H9 (cell line): ENCODE measurements at regions not wholly inside any gene's neighbourhood (a gene's known extent, or its start where the extent isn't known, plus 50 kb on each side); places are given as distances from the start of the nearest gene placed in this dataset.

ENCODE experiments used
- DNase-seq: peaks from one replicate; pipeline ENCODE4 v3.0.0-alpha.2; 2017
- H2AFZ ChIP-seq: one replicate; pipeline ENCODE4 v1.6.1; 2013; ENCODE audit warnings: mild to moderate bottlenecking, low read length, control low read depth, moderate library complexity
- H2AK5ac ChIP-seq: 2 replicates; pipeline ENCODE4 v1.6.1; 2013; ENCODE audit warnings: low read length, control low read depth, mixed read lengths; ENCODE audit not compliant: insufficient read length
- H2BK120ac ChIP-seq: one replicate; pipeline ENCODE4 v1.6.1; 2013; ENCODE audit warnings: low read depth, mild to moderate bottlenecking, low read length, control low read depth, inconsistent platforms; ENCODE audit not compliant: poor library complexity, severe bottlenecking
- H2BK12ac ChIP-seq: 2 replicates; pipeline ENCODE4 v1.6.1; 2013; ENCODE audit warnings: low read length, control low read depth, mixed read lengths, low read depth; ENCODE audit not compliant: insufficient read length
- H2BK15ac ChIP-seq: 2 replicates; pipeline ENCODE4 v1.6.1; 2013; ENCODE audit warnings: low read depth, low read length, control low read depth
- H2BK20ac ChIP-seq: one replicate; pipeline ENCODE4 v1.6.1; 2013; ENCODE audit warnings: low read depth, mild to moderate bottlenecking, low read length, control low read depth, inconsistent platforms; ENCODE audit not compliant: poor library complexity, severe bottlenecking
- H2BK5ac ChIP-seq: 2 replicates; pipeline ENCODE4 v1.6.1; 2013; ENCODE audit warnings: low read length, control low read depth, mixed read lengths; ENCODE audit not compliant: insufficient read length
- H3K14ac ChIP-seq: 2 replicates; pipeline ENCODE4 v1.6.1; 2013; ENCODE audit warnings: low read length, control low read depth; ENCODE audit not compliant: insufficient read depth
- H3K18ac ChIP-seq: 2 replicates; pipeline ENCODE4 v1.6.1; 2013; ENCODE audit warnings: low read depth, mild to moderate bottlenecking, mixed read lengths, low read length, control low read depth; ENCODE audit not compliant: insufficient read length
- H3K23ac ChIP-seq: 2 replicates; pipeline ENCODE4 v1.6.1; 2013; ENCODE audit warnings: low read length, control low read depth, mixed read lengths, low read depth; ENCODE audit not compliant: insufficient read length
- H3K23me2 ChIP-seq: 2 replicates; pipeline ENCODE4 v1.6.1; 2013; ENCODE audit warnings: low read depth, mild to moderate bottlenecking, mixed read lengths, low read length, control low read depth; ENCODE audit not compliant: insufficient read length, poor library complexity, severe bottlenecking
- H3K27ac ChIP-seq: 2 replicates; pipeline ENCODE4 v1.5.1; 2013; ENCODE audit warnings: low read length, control low read depth, mixed read lengths, low read depth; ENCODE audit not compliant: insufficient read length
- H3K27me3 ChIP-seq: 2 replicates; pipeline ENCODE4 v1.6.1; 2013; ENCODE audit warnings: low read length, control low read depth, inconsistent platforms; ENCODE audit not compliant: insufficient read depth
- H3K4ac ChIP-seq: 2 replicates; pipeline ENCODE4 v1.6.1; 2013; ENCODE audit warnings: low read depth, mild to moderate bottlenecking, control low read depth, inconsistent platforms, low read length, moderate library complexity
- H3K4me1 ChIP-seq: 2 replicates; pipeline ENCODE4 v1.6.1; 2013; ENCODE audit warnings: low read length, control low read depth, inconsistent platforms; ENCODE audit not compliant: insufficient read depth
- H3K4me2 ChIP-seq: 2 replicates; pipeline ENCODE4 v1.6.1; 2013; ENCODE audit warnings: low read length, control low read depth, mixed read lengths; ENCODE audit not compliant: insufficient read length, insufficient read depth
- H3K56ac ChIP-seq: 2 replicates; pipeline ENCODE4 v1.6.1; 2013; ENCODE audit warnings: low read depth, mild to moderate bottlenecking, mixed read lengths, low read length, control low read depth; ENCODE audit not compliant: insufficient read length
- H3K79me1 ChIP-seq: 2 replicates; pipeline ENCODE4 v1.6.1; 2013; ENCODE audit warnings: low read depth, mild to moderate bottlenecking, moderate library complexity, low read length, control low read depth, inconsistent platforms; ENCODE audit not compliant: insufficient read depth, poor library complexity, severe bottlenecking
- H3K79me2 ChIP-seq: 2 replicates; pipeline ENCODE4 v1.6.1; 2013; ENCODE audit warnings: low read length, control low read depth, inconsistent platforms; ENCODE audit not compliant: insufficient read depth
- H3K9ac ChIP-seq: 2 replicates; pipeline ENCODE4 v1.6.1; 2013; ENCODE audit warnings: low read length, control low read depth, mixed read lengths; ENCODE audit not compliant: insufficient read length; ENCODE audit errors: extremely low read depth
- H3K9me3 ChIP-seq: one replicate; pipeline ENCODE4 v1.6.1; 2013; ENCODE audit warnings: low read depth, low read length, inconsistent platforms; ENCODE audit not compliant: control insufficient read depth
- H3T11ph ChIP-seq: one replicate; pipeline ENCODE4 v1.6.1; 2013; ENCODE audit warnings: mild to moderate bottlenecking, low read length, control low read depth, inconsistent platforms
- H4K20me1 ChIP-seq: one replicate; pipeline ENCODE4 v1.6.1; 2013; ENCODE audit not compliant: control insufficient read depth, insufficient read length, insufficient read depth
- H4K5ac ChIP-seq: 2 replicates; pipeline ENCODE4 v1.6.1; 2013; ENCODE audit warnings: low read depth, mild to moderate bottlenecking, mixed read lengths, low read length, control low read depth; ENCODE audit not compliant: insufficient read length
- H4K8ac ChIP-seq: replicated peaks from 2 replicates; pipeline ENCODE4 v1.6.1; 2013; ENCODE audit warnings: low read length, control low read depth, mixed read lengths, low read depth; ENCODE audit not compliant: insufficient read length
- H4K91ac ChIP-seq: 2 replicates; pipeline ENCODE4 v1.6.1; 2013; ENCODE audit warnings: low read depth, mild to moderate bottlenecking, moderate library complexity, mixed read lengths, low read length, control low read depth; ENCODE audit not compliant: insufficient read length
- H3K27ac Mint-ChIP-seq, 3 experiments: 2 replicates in 2 of 3; 3 replicates in 1 of 3; pipeline ENCODE4 v1.8.0; 2020 to 2021; ENCODE audit warnings: mixed read lengths in 3 of 3, mild to moderate bottlenecking in 1 of 3, moderate library complexity in 1 of 3
- H3K27me3 Mint-ChIP-seq: 2 replicates; pipeline ENCODE4 v1.8.0; 2021; ENCODE audit warnings: low read depth, mild to moderate bottlenecking, moderate library complexity, mixed read lengths
- H3K36me3 Mint-ChIP-seq, 3 experiments: 2 replicates in 2 of 3; 3 replicates in 1 of 3; pipeline ENCODE4 v1.8.0; 2020 to 2021; ENCODE audit warnings: low read depth in 3 of 3, mixed read lengths in 3 of 3; ENCODE audit not compliant: insufficient read depth in 1 of 3
- H3K4me1 Mint-ChIP-seq, 2 experiments: 2 replicates each; pipeline ENCODE4 v1.8.0; 2020; ENCODE audit warnings: mixed read lengths in 2 of 2
- H3K4me3 Mint-ChIP-seq, 2 experiments: 2 replicates in 1 of 2; 3 replicates in 1 of 2; pipeline ENCODE4 v1.8.0; 2020 to 2021; ENCODE audit warnings: mild to moderate bottlenecking in 2 of 2, mixed read lengths in 2 of 2, moderate library complexity in 1 of 2
- H3K9me3 Mint-ChIP-seq, 2 experiments: 2 replicates in 1 of 2; 3 replicates in 1 of 2; pipeline ENCODE4 v1.8.0; 2020; ENCODE audit warnings: mild to moderate bottlenecking in 2 of 2, mixed read lengths in 2 of 2, moderate library complexity in 1 of 2
- CTCF ChIP-seq: fragments of 200-600 bp; sonication (generic); conservative IDR thresholded peaks from 3 replicates; pipeline ENCODE4 v1.8.0; 2021; ENCODE audit warnings: antibody characterized with exemption, mild to moderate bottlenecking
- WGBS: extraction: QIAGEN DNeasy Blood & Tissue Kit; methylation state at CpG from one replicate; pipeline ENCODE4 v1.1.7; 2013; ENCODE audit warnings: missing lambda C conversion rate, low lambda C conversion rate, mixed read lengths; ENCODE audit not compliant: insufficient read length; ENCODE audit errors: extremely low coverage; 5-methylcytosine and 5-hydroxymethylcytosine counted together

GRCh38 chr18:34048423-34048822 lies 176.3 kb downstream of the NOL4 start:
- Histone ChIP-seq H4K20me1 (no peaks in the 10 kb centered on the region), H3K4me2 (no peak overlapping the region), H3K27me3 (no peaks in the 10 kb centered on the region), H3K56ac (no peak overlapping the region), H2AFZ (no peak overlapping the region), H2BK15ac (no peak overlapping the region), H2BK5ac (no peak overlapping the region), H2AK5ac (no peak overlapping the region), H2BK12ac (no peak overlapping the region), H3T11ph (no peak overlapping the region), H3K14ac (no peak overlapping the region), H3K9me3 (no peaks in the 10 kb centered on the region), H3K4ac (no peak overlapping the region), H2BK20ac (no peak overlapping the region), H3K9ac (no peak overlapping the region), H2BK120ac (no peak overlapping the region), H3K79me2 (no peaks in the 10 kb centered on the region), H4K91ac (no peak overlapping the region), H4K8ac (no peak overlapping the region), H4K5ac (no peak overlapping the region), H3K4me1 (no peaks in the 10 kb centered on the region), H3K23me2 (no peaks in the 10 kb centered on the region), H3K18ac (no peak overlapping the region), H3K23ac (no peak overlapping the region), H3K79me1 (no peaks in the 10 kb centered on the region), H3K27ac (no peak overlapping the region)
- DNase-seq: no peak
- Mint-ChIP-seq H3K36me3 (no peaks in the 10 kb centered on the region), H3K27me3 (no peaks in the 10 kb centered on the region), H3K4me3 (no peak overlapping the region), H3K9me3 (no peaks in the 10 kb centered on the region), H3K4me1 (peaks cover 5 to 14% of the 10 kb centered on the region in 2 experiments), H3K27ac (no peak overlapping the region; a peak in 2 of 7 replicates)
- WGBS: no CpG with 5 or more reads among the region's 3 CpGs
- TF ChIP-seq CTCF: no peak
